ENCODE measurements at regions not wholly inside any gene's neighbourhood (a gene's known extent, or its start where the extent isn't known, plus 50 kb on each side); places are given as distances from the start of the nearest gene placed in this dataset.

DNA sequence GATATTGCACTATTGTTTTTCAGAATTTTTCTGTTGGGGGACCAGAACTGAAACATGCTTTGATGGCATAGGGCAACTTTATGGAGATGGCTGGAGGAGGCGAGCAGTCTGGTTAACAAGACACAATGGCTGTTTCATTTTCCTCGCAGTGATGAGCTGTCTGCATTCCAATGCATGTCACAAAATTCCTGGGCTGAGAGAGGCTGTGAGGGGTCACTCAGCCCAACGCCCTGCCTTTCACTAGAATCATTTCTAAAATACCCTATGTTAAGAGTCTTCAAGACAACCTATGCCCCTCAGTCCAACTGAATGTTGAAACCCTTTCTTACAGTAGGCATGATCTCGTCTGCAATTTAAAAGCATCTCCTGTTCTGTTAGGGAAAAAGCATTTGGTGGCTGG is 1090.0 kb downstream of the BCL11A start:
- in situ Hi-C loops (cut with MboI): no loop called here
- ChIA-PET CTCF (no interaction called here), RAD21 (ENCODE audit: unreplicated experiment) (no interaction called here), POLR2A (no interaction called here), SMC1A (ENCODE audit: uncharacterized antibody, unreplicated experiment) (interaction anchor here (0.9 kb wide), 1 partner anchor 17 kb away, joined by 4 read pairs; no protein-coding TSS in a partner anchor)
- intact Hi-C loops (cut with micrococcal nuclease; ENCODE audit: unreplicated experiment): no loop called here
- no peak overlapping the region for H3K9ac ChIP-seq (ENCODE audit: control insufficient read depth, insufficient read depth, low read length)
- WGBS (ENCODE audit: insufficient coverage, insufficient replicate concordance, low lambda C conversion rate, missing lambda C conversion rate): 3% methylated on average over 4 of the region's 4 CpGs
- BruUV-seq (replicated peaks): no TSS peak
- no peaks in the 10 kb centered on the region for H4K20me1 ChIP-seq (ENCODE audit: control insufficient read depth, insufficient read depth)
- ATAC-seq (no peak), DNase-seq (ENCODE audit: low read depth, low spot score) (no peak), FAIRE-seq (no peak)
- H3K9me3 ChIP-seq (replicated peaks; ENCODE audit: control insufficient read depth, insufficient read depth, low read length): no peaks in the 10 kb centered on the region
- H3K4me2 ChIP-seq (ENCODE audit: control insufficient read depth, insufficient read depth): no peak overlapping the region
- no peak overlapping the region for H3K4me3 ChIP-seq
- no peak overlapping the region for H3K27ac ChIP-seq (ENCODE audit: control insufficient read depth, insufficient read depth)
- no peaks in the 10 kb centered on the region for H3K79me2 ChIP-seq (ENCODE audit: control insufficient read depth, insufficient read depth, low read length)
- H3K27me3 ChIP-seq (replicated peaks in 1 of 2; ENCODE audit: control insufficient read depth in 2 of 2, insufficient read depth in 2 of 2, low read length in 1 of 2): no peaks in the 10 kb centered on the region
- H3K4me1 ChIP-seq (ENCODE audit: control insufficient read depth, insufficient read depth, low read length): no peaks in the 10 kb centered on the region
- H3K36me3 ChIP-seq (ENCODE audit: control insufficient read depth in 2 of 2, insufficient read depth in 2 of 2, low read length in 1 of 2): no peaks in the 10 kb centered on the region
- TF ChIP-seq TCF3 (IDR thresholded peaks at IDR 0.05; ENCODE audit: borderline replicate concordance, insufficient read depth, low read depth, low read length) (no peak), KDM1A (IDR thresholded peaks at IDR 0.05; ENCODE audit: borderline replicate concordance) (no peak), NR2C1 (IDR thresholded peaks at IDR 0.05) (no peak), NR2C2 (IDR thresholded peaks at IDR 0.05; ENCODE audit: borderline replicate concordance, control insufficient read depth, insufficient read length, low read depth) (no peak)
- TF ChIP-seq, protein P1, sequence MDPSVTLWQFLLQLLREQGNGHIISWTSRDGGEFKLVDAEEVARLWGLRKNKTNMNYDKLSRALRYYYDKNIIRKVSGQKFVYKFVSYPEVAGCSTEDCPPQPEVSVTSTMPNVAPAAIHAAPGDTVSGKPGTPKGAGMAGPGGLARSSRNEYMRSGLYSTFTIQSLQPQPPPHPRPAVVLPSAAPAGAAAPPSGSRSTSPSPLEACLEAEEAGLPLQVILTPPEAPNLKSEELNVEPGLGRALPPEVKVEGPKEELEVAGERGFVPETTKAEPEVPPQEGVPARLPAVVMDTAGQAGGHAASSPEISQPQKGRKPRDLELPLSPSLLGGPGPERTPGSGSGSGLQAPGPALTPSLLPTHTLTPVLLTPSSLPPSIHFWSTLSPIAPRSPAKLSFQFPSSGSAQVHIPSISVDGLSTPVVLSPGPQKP (IDR thresholded peaks at IDR 0.05; ENCODE audit: low read depth, low read length): no peak
- TF ChIP-seq, protein P2, sequence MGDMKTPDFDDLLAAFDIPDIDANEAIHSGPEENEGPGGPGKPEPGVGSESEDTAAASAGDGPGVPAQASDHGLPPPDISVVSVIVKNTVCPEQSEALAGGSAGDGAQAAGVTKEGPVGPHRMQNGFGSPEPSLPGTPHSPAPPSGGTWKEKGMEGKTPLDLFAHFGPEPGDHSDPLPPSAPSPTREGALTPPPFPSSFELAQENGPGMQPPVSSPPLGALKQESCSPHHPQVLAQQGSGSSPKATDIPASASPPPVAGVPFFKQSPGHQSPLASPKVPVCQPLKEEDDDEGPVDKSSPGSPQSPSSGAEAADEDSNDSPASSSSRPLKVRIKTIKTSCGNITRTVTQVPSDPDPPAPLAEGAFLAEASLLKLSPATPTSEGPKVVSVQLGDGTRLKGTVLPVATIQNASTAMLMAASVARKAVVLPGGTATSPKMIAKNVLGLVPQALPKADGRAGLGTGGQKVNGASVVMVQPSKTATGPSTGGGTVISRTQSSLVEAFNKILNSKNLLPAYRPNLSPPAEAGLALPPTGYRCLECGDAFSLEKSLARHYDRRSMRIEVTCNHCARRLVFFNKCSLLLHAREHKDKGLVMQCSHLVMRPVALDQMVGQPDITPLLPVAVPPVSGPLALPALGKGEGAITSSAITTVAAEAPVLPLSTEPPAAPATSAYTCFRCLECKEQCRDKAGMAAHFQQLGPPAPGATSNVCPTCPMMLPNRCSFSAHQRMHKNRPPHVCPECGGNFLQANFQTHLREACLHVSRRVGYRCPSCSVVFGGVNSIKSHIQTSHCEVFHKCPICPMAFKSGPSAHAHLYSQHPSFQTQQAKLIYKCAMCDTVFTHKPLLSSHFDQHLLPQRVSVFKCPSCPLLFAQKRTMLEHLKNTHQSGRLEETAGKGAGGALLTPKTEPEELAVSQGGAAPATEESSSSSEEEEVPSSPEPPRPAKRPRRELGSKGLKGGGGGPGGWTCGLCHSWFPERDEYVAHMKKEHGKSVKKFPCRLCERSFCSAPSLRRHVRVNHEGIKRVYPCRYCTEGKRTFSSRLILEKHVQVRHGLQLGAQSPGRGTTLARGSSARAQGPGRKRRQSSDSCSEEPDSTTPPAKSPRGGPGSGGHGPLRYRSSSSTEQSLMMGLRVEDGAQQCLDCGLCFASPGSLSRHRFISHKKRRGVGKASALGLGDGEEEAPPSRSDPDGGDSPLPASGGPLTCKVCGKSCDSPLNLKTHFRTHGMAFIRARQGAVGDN (IDR thresholded peaks at IDR 0.05): no peak
- H2AFZ ChIP-seq (ENCODE audit: control insufficient read depth, low read depth, low read length): no peak overlapping the region

Measured in GM12878 (cell line).